RCC 7860 (cell line): ENCODE measurements at regions not wholly inside any gene's neighbourhood (a gene's known extent, or its start where the extent isn't known, plus 50 kb on each side); places are given as distances from the start of the nearest gene placed in this dataset.

Source experiments
- DNase-seq: peaks from one replicate; pipeline ENCODE4 v3.0.0-alpha.2; 2015; ENCODE audit warnings: low spot score
- FAIRE-seq: peaks from 2 replicates; lab custom pipeline; 2012; peaks lifted over from hg19 to GRCh38; lab: Jason Lieb, UNC

- DNase-seq, result no peak
- FAIRE-seq, result no peak
Measured at GRCh38 chr10:28949005-28950004, 272.0 kb downstream of the BAMBI start.

- no peak for FAIRE-seq
- DNase-seq, result no peak
Measured at GRCh38 chr10:28951484-28951883, 274.2 kb downstream of the BAMBI start.

- no peak for DNase-seq
Measured at GRCh38 chr10:28952523-28952922, 275.2 kb downstream of the BAMBI start.

GRCh38 chr10:28954211-28954610 is 276.9 kb downstream of the BAMBI start:
- FAIRE-seq (no peak), DNase-seq (no peak)

More at GRCh38 chr10:28952523-28952922, 275.2 kb downstream of the BAMBI start:
- FAIRE-seq, result no peak

- FAIRE-seq (no peak), DNase-seq (no peak)
Measured at GRCh38 chr10:28958468-28958867, 281.1 kb downstream of the BAMBI start.

GRCh38 chr10:28959850-28960501 is 282.7 kb downstream of the BAMBI start:
- DNase-seq, result no peak

GRCh38 chr10:28962768-28963167 is 285.4 kb downstream of the BAMBI start:
- no peak for FAIRE-seq

More at GRCh38 chr10:28959850-28960501, 282.7 kb downstream of the BAMBI start:
- FAIRE-seq, result no peak

GRCh38 chr10:28963539-28964221 is 286.4 kb downstream of the BAMBI start:
- no peak for FAIRE-seq

More at GRCh38 chr10:28962768-28963167, 285.4 kb downstream of the BAMBI start:
- no peak for DNase-seq

GRCh38 chr10:28965937-28966336 is 288.6 kb downstream of the BAMBI start:
- FAIRE-seq, result no peak
- DNase-seq, result no peak

More at GRCh38 chr10:28963539-28964221, 286.4 kb downstream of the BAMBI start:
- DNase-seq, result no peak

GRCh38 chr10:28967031-28967430 is 289.7 kb downstream of the BAMBI start:
- no peak for FAIRE-seq
- DNase-seq, result no peak

GRCh38 chr10:28969413-28969812 is 292.1 kb downstream of the BAMBI start:
- FAIRE-seq, result no peak
- no peak for DNase-seq

GRCh38 chr10:28970231-28970630 is 292.9 kb downstream of the BAMBI start:
- FAIRE-seq (no peak), DNase-seq (no peak)

GRCh38 chr10:28971255-28971654 is 293.9 kb downstream of the BAMBI start:
- DNase-seq (no peak), FAIRE-seq (no peak)

- FAIRE-seq (no peak), DNase-seq (no peak)
Measured at GRCh38 chr10:28971764-28972163, 294.4 kb downstream of the BAMBI start.

GRCh38 chr10:28973309-28973972 is 296.1 kb downstream of the BAMBI start:
- DNase-seq (no peak), FAIRE-seq (no peak)

GRCh38 chr10:28975891-28976531 is 298.7 kb downstream of the BAMBI start:
- DNase-seq (no peak), FAIRE-seq (no peak)

GRCh38 chr10:28977518-28977917 is 300.2 kb downstream of the BAMBI start:
- DNase-seq (no peak), FAIRE-seq (no peak)

GRCh38 chr10:28980264-28980663 is 302.9 kb downstream of the BAMBI start:
- DNase-seq, result no peak
- FAIRE-seq, result no peak

- DNase-seq (no peak), FAIRE-seq (no peak)
Measured at GRCh38 chr10:28981007-28981406, 303.7 kb downstream of the BAMBI start.

GRCh38 chr10:28982974-28983373 is 305.7 kb downstream of the BAMBI start:
- FAIRE-seq (no peak), DNase-seq (no peak)
